GM12864 (cell line): ENCODE measurements at regions not wholly inside any gene's neighbourhood (a gene's known extent, or its start where the extent isn't known, plus 50 kb on each side); places are given as distances from the start of the nearest gene placed in this dataset.

ENCODE experiments used
- DNase-seq: peaks from one replicate; pipeline ENCODE4 v3.0.0-alpha.2; 2011; ENCODE audit warnings: low read depth
- H3K4me3 ChIP-seq: 2 replicates; pipeline ENCODE4 v1.5.1; 2011; ENCODE audit warnings: mild to moderate bottlenecking, low read depth, low read length, control low read depth
- CTCF ChIP-seq: IDR thresholded peaks from 2 replicates; pipeline ENCODE4 v1.5.1; 2011; ENCODE audit warnings: low read depth, mild to moderate bottlenecking, moderate library complexity, low read length, control low read depth, inconsistent platforms; ENCODE audit errors: missing control alignments

GRCh38 chr14:36056845-36057244 lies 119.7 kb downstream of the PTCSC3 start:
- DNase-seq, result no peak
- TF ChIP-seq CTCF, result no peak
- no peak overlapping the region for H3K4me3 ChIP-seq

GRCh38 chr14:36055681-36056225 lies 120.8 kb downstream of the PTCSC3 start:
- H3K4me3 ChIP-seq, result no peak overlapping the region
- TF ChIP-seq CTCF, result no peak
- no peak for DNase-seq

GRCh38 chr14:36055052-36055378 lies 121.5 kb downstream of the PTCSC3 start:
- H3K4me3 ChIP-seq, result no peak overlapping the region
- DNase-seq, result no peak
- TF ChIP-seq CTCF, result no peak

GRCh38 chr14:36054353-36055051 lies 122.0 kb downstream of the PTCSC3 start:
- no peak overlapping the region for H3K4me3 ChIP-seq
- DNase-seq, result no peak
- no peak for TF ChIP-seq CTCF

- H3K4me3 ChIP-seq, result no peak overlapping the region
- no peak for DNase-seq
- no peak for TF ChIP-seq CTCF
These were observed 123.8 kb downstream of the PTCSC3 start for GRCh38 chr14:36052681-36053080.

GRCh38 chr14:36052063-36052462 lies 124.5 kb downstream of the PTCSC3 start:
- no peak overlapping the region for H3K4me3 ChIP-seq
- TF ChIP-seq CTCF, result no peak
- DNase-seq, result no peak

GRCh38 chr14:36048667-36049066 lies 127.9 kb downstream of the PTCSC3 start:
- TF ChIP-seq CTCF, result no peak
- no peak overlapping the region for H3K4me3 ChIP-seq
- no peak for DNase-seq
